WI38 (cell line): ENCODE measurements at regions not wholly inside any gene's neighbourhood (a gene's known extent, or its start where the extent isn't known, plus 50 kb on each side); places are given as distances from the start of the nearest gene placed in this dataset.

ENCODE experiments used
- H3K4me3 ChIP-seq: 2 replicates; pipeline ENCODE4 v1.5.1; 2011; ENCODE audit warnings: low read depth, mild to moderate bottlenecking, control low read depth, low read length
- TF ChIP-seq, protein P1 (sequence below): IDR thresholded peaks from 2 replicates; pipeline ENCODE4 v1.5.1; 2012; ENCODE audit warnings: low read depth, mild to moderate bottlenecking, control low read depth, low read length

DNA sequence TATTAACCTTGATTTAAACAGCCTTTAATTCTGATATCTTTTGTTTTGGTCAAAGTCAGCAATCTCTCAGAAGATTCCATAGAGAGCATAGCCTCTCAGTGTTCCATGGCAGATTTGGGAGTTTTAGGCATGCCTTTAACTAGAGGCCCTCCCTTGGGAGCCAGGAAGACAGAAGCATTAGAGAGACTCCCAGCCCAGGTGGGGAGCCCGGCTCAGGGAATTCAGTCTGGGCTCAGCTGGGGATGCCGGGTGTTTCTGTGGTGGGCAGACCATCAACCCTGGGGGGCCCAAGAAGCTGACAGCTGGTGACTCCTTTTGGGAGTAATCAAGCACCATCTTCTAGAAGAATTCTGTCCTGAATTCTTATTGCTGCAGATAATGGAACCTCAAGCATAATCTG is 99.7 kb upstream of the CELF4 start:
- TF ChIP-seq, protein P1, sequence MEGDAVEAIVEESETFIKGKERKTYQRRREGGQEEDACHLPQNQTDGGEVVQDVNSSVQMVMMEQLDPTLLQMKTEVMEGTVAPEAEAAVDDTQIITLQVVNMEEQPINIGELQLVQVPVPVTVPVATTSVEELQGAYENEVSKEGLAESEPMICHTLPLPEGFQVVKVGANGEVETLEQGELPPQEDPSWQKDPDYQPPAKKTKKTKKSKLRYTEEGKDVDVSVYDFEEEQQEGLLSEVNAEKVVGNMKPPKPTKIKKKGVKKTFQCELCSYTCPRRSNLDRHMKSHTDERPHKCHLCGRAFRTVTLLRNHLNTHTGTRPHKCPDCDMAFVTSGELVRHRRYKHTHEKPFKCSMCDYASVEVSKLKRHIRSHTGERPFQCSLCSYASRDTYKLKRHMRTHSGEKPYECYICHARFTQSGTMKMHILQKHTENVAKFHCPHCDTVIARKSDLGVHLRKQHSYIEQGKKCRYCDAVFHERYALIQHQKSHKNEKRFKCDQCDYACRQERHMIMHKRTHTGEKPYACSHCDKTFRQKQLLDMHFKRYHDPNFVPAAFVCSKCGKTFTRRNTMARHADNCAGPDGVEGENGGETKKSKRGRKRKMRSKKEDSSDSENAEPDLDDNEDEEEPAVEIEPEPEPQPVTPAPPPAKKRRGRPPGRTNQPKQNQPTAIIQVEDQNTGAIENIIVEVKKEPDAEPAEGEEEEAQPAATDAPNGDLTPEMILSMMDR, result no peak
- H3K4me3 ChIP-seq, result no peak overlapping the region

- TF ChIP-seq, protein P1, result no peak
Measured at GRCh38 chr18:37663446-37663845, 97.8 kb upstream of the CELF4 start.

GRCh38 chr18:37662546-37663339 is 97.1 kb upstream of the CELF4 start:
- TF ChIP-seq, protein P1, result no peak
- H3K4me3 ChIP-seq, result no peak overlapping the region

More at GRCh38 chr18:37663446-37663845, 97.8 kb upstream of the CELF4 start:
- H3K4me3 ChIP-seq, result no peak overlapping the region

DNA sequence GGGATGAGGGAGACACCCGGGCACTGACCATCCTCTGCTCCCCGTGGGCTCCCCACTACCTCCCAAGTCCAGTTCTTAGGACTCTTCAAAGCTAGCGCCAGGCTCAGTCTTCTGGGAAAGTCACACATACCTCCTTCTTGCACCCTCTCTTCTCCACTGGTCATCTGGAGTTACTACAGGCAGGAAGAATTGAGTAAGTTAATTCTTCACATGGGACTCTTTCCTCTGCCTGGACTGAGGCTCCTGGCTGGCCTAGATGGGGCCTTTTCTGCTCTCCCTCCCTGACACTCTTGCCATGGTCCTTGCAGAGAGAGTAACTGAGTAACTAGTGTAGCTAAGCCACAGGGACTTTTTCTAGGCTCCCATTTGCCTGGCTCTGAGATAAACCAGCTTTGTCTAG is 96.5 kb upstream of the CELF4 start:
- H3K4me3 ChIP-seq, result no peak overlapping the region
- TF ChIP-seq, protein P1, result no peak

GRCh38 chr18:37661478-37661877 is 95.9 kb upstream of the CELF4 start:
- TF ChIP-seq, protein P1, result no peak
- no peak overlapping the region for H3K4me3 ChIP-seq

DNA sequence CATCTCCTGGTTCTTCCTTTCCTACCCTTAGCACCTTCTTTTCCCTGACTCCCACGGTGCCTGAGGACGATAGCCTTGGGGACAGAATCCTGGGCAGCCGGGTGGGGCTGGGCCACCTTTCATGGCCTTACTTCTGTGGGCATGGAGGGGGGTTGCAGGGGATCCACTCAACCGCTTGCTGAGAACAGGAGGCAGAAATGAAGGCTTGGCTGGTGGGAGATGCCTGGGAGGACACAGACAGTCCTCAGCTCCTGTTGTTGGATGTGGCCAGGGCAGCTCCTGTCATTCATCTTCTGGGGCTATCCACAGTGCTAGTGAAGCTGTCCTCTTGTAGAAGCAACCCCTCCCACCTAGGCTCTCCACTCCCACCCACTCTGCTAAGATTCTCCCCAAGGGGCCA is 95.5 kb upstream of the CELF4 start:
- TF ChIP-seq, protein P1, result no peak
- no peak overlapping the region for H3K4me3 ChIP-seq

DNA sequence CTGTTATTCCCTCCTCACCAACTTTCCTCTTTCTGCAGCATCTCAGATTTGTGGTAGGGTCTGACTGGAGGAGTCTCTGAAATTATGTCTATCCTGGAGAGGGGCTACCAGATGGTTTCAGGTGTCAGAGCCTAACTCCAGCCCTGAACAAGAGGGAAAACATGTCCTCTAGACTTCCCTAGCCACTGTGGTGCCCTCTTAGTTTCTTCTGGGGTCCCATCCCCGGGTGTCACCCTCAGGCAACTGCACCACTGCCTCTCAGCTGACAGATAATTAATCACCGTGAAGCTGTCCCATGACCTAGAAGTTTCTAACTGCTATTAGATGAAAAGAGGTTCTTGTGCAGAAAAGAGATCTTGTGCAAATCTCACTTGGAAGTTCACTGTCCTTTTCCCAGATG is 95.1 kb upstream of the CELF4 start:
- TF ChIP-seq, protein P1, result no peak
- H3K4me3 ChIP-seq, result no peak overlapping the region
